ENCODE measurements at regions not wholly inside any gene's neighbourhood (a gene's known extent, or its start where the extent isn't known, plus 50 kb on each side); places are given as distances from the start of the nearest gene placed in this dataset.

GRCh38 chr6:95352064-95352795 lies 225.1 kb upstream of the MANEA start:
- TF ChIP-seq POU2F2 (IDR thresholded peaks at IDR 0.05; ENCODE audit: low read depth, low read length) (no peak), TAF1 (IDR thresholded peaks at IDR 0.05; ENCODE audit: low read depth, low read length) (no peak), PAX5 (IDR thresholded peaks at IDR 0.05; ENCODE audit: insufficient read depth, low read length, severe bottlenecking) (no peak), POLR2A (IDR thresholded peaks at IDR 0.05; ENCODE audit: low read depth, low read length) (no peak)
- DNase-seq (ENCODE audit: insufficient read length, low spot score) (no peak), FAIRE-seq (no peak)

- no peak for TF ChIP-seq PAX5 (IDR thresholded peaks at IDR 0.05; ENCODE audit: insufficient read depth, low read length, severe bottlenecking)
- TF ChIP-seq TAF1 (IDR thresholded peaks at IDR 0.05; ENCODE audit: low read depth, low read length), result no peak
- TF ChIP-seq POU2F2 (IDR thresholded peaks at IDR 0.05; ENCODE audit: low read depth, low read length), result no peak
- TF ChIP-seq POLR2A (IDR thresholded peaks at IDR 0.05; ENCODE audit: low read depth, low read length), result no peak
- no peak for TF ChIP-seq POLR2AphosphoS5 (IDR thresholded peaks at IDR 0.05; ENCODE audit: low read depth, low read length)
- TF ChIP-seq SPI1 (IDR thresholded peaks at IDR 0.05; ENCODE audit: low read depth, low read length), result no peak
- DNase-seq (ENCODE audit: insufficient read length, low spot score) (no peak), FAIRE-seq (no peak)
Observed at GRCh38 chr6:95354551-95354950, 222.8 kb upstream of the MANEA start.

GRCh38 chr6:95357380-95358020 lies 219.8 kb upstream of the MANEA start:
- FAIRE-seq, result no peak
- no peak for TF ChIP-seq SPI1 (IDR thresholded peaks at IDR 0.05; ENCODE audit: low read depth, low read length)
- TF ChIP-seq PAX5 (IDR thresholded peaks at IDR 0.05; ENCODE audit: insufficient read depth, low read length, severe bottlenecking), result no peak
- no peak for TF ChIP-seq POLR2A (IDR thresholded peaks at IDR 0.05; ENCODE audit: low read depth, low read length)
- no peak for TF ChIP-seq POLR2AphosphoS5 (IDR thresholded peaks at IDR 0.05; ENCODE audit: low read depth, low read length)
- TF ChIP-seq POU2F2 (IDR thresholded peaks at IDR 0.05; ENCODE audit: low read depth, low read length), result no peak
- no peak for TF ChIP-seq TAF1 (IDR thresholded peaks at IDR 0.05; ENCODE audit: low read depth, low read length)
- no peak for DNase-seq (ENCODE audit: insufficient read length, low spot score)

GRCh38 chr6:95364016-95364604 lies 213.2 kb upstream of the MANEA start:
- DNase-seq (ENCODE audit: insufficient read length, low spot score), result peak; percentile 1
- no peak for TF ChIP-seq POU2F2 (IDR thresholded peaks at IDR 0.05; ENCODE audit: low read depth, low read length)
- no peak for TF ChIP-seq PAX5 (IDR thresholded peaks at IDR 0.05; ENCODE audit: insufficient read depth, low read length, severe bottlenecking)
- no peak for TF ChIP-seq TAF1 (IDR thresholded peaks at IDR 0.05; ENCODE audit: low read depth, low read length)
- no peak for TF ChIP-seq POLR2A (IDR thresholded peaks at IDR 0.05; ENCODE audit: low read depth, low read length)
- no peak for TF ChIP-seq SPI1 (IDR thresholded peaks at IDR 0.05; ENCODE audit: low read depth, low read length)
- no peak for TF ChIP-seq POLR2AphosphoS5 (IDR thresholded peaks at IDR 0.05; ENCODE audit: low read depth, low read length)
- no peak for FAIRE-seq

GRCh38 chr6:95365454-95365853 lies 211.9 kb upstream of the MANEA start:
- TF ChIP-seq TAF1 (IDR thresholded peaks at IDR 0.05; ENCODE audit: low read depth, low read length) (no peak), SPI1 (IDR thresholded peaks at IDR 0.05; ENCODE audit: low read depth, low read length) (no peak), POLR2AphosphoS5 (IDR thresholded peaks at IDR 0.05; ENCODE audit: low read depth, low read length) (no peak), PAX5 (IDR thresholded peaks at IDR 0.05; ENCODE audit: insufficient read depth, low read length, severe bottlenecking) (no peak), POLR2A (IDR thresholded peaks at IDR 0.05; ENCODE audit: low read depth, low read length) (no peak), POU2F2 (IDR thresholded peaks at IDR 0.05; ENCODE audit: low read depth, low read length) (no peak)
- DNase-seq (ENCODE audit: insufficient read length, low spot score) (no peak), FAIRE-seq (no peak)

- DNase-seq (ENCODE audit: insufficient read length, low spot score) (no peak), FAIRE-seq (no peak)
- TF ChIP-seq POU2F2 (IDR thresholded peaks at IDR 0.05; ENCODE audit: low read depth, low read length), result no peak
- no peak for TF ChIP-seq POLR2AphosphoS5 (IDR thresholded peaks at IDR 0.05; ENCODE audit: low read depth, low read length)
- no peak for TF ChIP-seq TAF1 (IDR thresholded peaks at IDR 0.05; ENCODE audit: low read depth, low read length)
- TF ChIP-seq POLR2A (IDR thresholded peaks at IDR 0.05; ENCODE audit: low read depth, low read length), result no peak
Observed at GRCh38 chr6:95366414-95366813, 210.9 kb upstream of the MANEA start.

- DNase-seq (ENCODE audit: insufficient read length, low spot score) (no peak), FAIRE-seq (no peak)
Observed at GRCh38 chr6:95383878-95384277, 193.5 kb upstream of the MANEA start.

GRCh38 chr6:95384988-95385387 lies 192.3 kb upstream of the MANEA start:
- FAIRE-seq, result no peak
- no peak for DNase-seq (ENCODE audit: insufficient read length, low spot score)
- TF ChIP-seq PAX5 (IDR thresholded peaks at IDR 0.05; ENCODE audit: insufficient read depth, low read length, severe bottlenecking) (no peak), TAF1 (IDR thresholded peaks at IDR 0.05; ENCODE audit: low read depth, low read length) (no peak), POLR2A (IDR thresholded peaks at IDR 0.05; ENCODE audit: low read depth, low read length) (no peak), SPI1 (IDR thresholded peaks at IDR 0.05; ENCODE audit: low read depth, low read length) (no peak), POU2F2 (IDR thresholded peaks at IDR 0.05; ENCODE audit: low read depth, low read length) (no peak), POLR2AphosphoS5 (IDR thresholded peaks at IDR 0.05; ENCODE audit: low read depth, low read length) (no peak)

More at GRCh38 chr6:95383878-95384277, 193.5 kb upstream of the MANEA start:
- TF ChIP-seq POLR2AphosphoS5 (IDR thresholded peaks at IDR 0.05; ENCODE audit: low read depth, low read length) (no peak), TAF1 (IDR thresholded peaks at IDR 0.05; ENCODE audit: low read depth, low read length) (no peak), POU2F2 (IDR thresholded peaks at IDR 0.05; ENCODE audit: low read depth, low read length) (no peak), PAX5 (IDR thresholded peaks at IDR 0.05; ENCODE audit: insufficient read depth, low read length, severe bottlenecking) (no peak), POLR2A (IDR thresholded peaks at IDR 0.05; ENCODE audit: low read depth, low read length) (no peak), SPI1 (IDR thresholded peaks at IDR 0.05; ENCODE audit: low read depth, low read length) (no peak)

GRCh38 chr6:95387845-95388244 lies 189.5 kb upstream of the MANEA start:
- no peak for DNase-seq (ENCODE audit: insufficient read length, low spot score)
- no peak for TF ChIP-seq POLR2A (IDR thresholded peaks at IDR 0.05; ENCODE audit: low read depth, low read length)
- no peak for TF ChIP-seq POLR2AphosphoS5 (IDR thresholded peaks at IDR 0.05; ENCODE audit: low read depth, low read length)
- TF ChIP-seq PAX5 (IDR thresholded peaks at IDR 0.05; ENCODE audit: insufficient read depth, low read length, severe bottlenecking), result no peak
- no peak for TF ChIP-seq POU2F2 (IDR thresholded peaks at IDR 0.05; ENCODE audit: low read depth, low read length)
- TF ChIP-seq TAF1 (IDR thresholded peaks at IDR 0.05; ENCODE audit: low read depth, low read length), result no peak
- no peak for TF ChIP-seq SPI1 (IDR thresholded peaks at IDR 0.05; ENCODE audit: low read depth, low read length)
- no peak for FAIRE-seq

All from GM12891 (cell line).